HEK293 (cell line): ENCODE measurements at regions not wholly inside any gene's neighbourhood (a gene's known extent, or its start where the extent isn't known, plus 50 kb on each side); places are given as distances from the start of the nearest gene placed in this dataset.

Experiments used
- CTCF ChIA-PET: fragments of 350-600 bp; formaldehyde crosslinking; extraction: SDS; loops from one replicate; lab custom pipeline; 2021; ENCODE audit warnings: antibody characterized with exemption; lab: Yijun Ruan, JAX
- POLR2A ChIA-PET: fragments of 300-600 bp; formaldehyde crosslinking; extraction: SDS; loops from one replicate; lab custom pipeline; 2020; ENCODE audit warnings: antibody characterized with exemption, inconsistent platforms; lab: Yijun Ruan, JAX
- H3K27ac ChIP-seq: fragments of 200-500 bp; sonication (Bioruptor generic); 2 replicates; pipeline ENCODE4 v1.5.1; 2014; ENCODE audit warnings: low read depth, low read length, control low read depth, inconsistent platforms; ENCODE audit errors: extremely low read depth
- H3K36me3 ChIP-seq, 2 experiments: fragments of 200-500 bp in 1 of 2; sonication (Bioruptor generic) in 1 of 2; 1 replicate in 1 of 2; 2 replicates in 1 of 2; pipeline ENCODE4 v1.5.1; 2014 to 2017; ENCODE audit warnings: inconsistent platforms in 2 of 2, low read length in 2 of 2; ENCODE audit not compliant: control insufficient read depth in 2 of 2, insufficient read depth in 1 of 2
- H3K4me1 ChIP-seq: fragments of 200-500 bp; sonication (Bioruptor generic); 2 replicates; pipeline ENCODE4 v1.5.1; 2014; ENCODE audit warnings: mild to moderate bottlenecking, low read length, inconsistent platforms; ENCODE audit not compliant: control insufficient read depth, insufficient read depth
- H3K4me3 ChIP-seq: 2 replicates; pipeline ENCODE4 v1.5.1; 2011; ENCODE audit warnings: low read depth, mild to moderate bottlenecking, control low read depth, low read length, moderate library complexity
- H3K9me3 ChIP-seq: fragments of 200-500 bp; sonication (Bioruptor generic); 2 replicates; pipeline ENCODE4 v1.5.1; 2014; ENCODE audit warnings: low read depth, low read length, inconsistent platforms; ENCODE audit not compliant: control insufficient read depth, insufficient read depth
- KLF16 ChIP-seq: fragments of 450-650 bp; formaldehyde crosslinking; IDR thresholded peaks from 2 replicates; pipeline ENCODE4 v1.5.1; 2017; ENCODE audit warnings: missing biosample characterization, missing genetic modification characterization
- OSR2 ChIP-seq: fragments of 450-650 bp; formaldehyde crosslinking; IDR thresholded peaks from 2 replicates; pipeline ENCODE4 v1.5.1; 2016; ENCODE audit warnings: missing biosample characterization, missing genetic modification characterization
- ZBTB11 ChIP-seq: fragments of 450-650 bp; formaldehyde crosslinking; conservative IDR thresholded peaks from 2 replicates; pipeline ENCODE4 v1.5.1; 2016; ENCODE audit warnings: low read depth, missing biosample characterization, missing genetic modification characterization
- ZBTB7A ChIP-seq: fragments of 450-650 bp; formaldehyde crosslinking; IDR thresholded peaks from 2 replicates; pipeline ENCODE4 v1.5.1; 2016; ENCODE audit warnings: low read depth, missing biosample characterization, missing genetic modification characterization
- ZNF114 ChIP-seq: fragments of 450-650 bp; formaldehyde crosslinking; IDR thresholded peaks from 2 replicates; pipeline ENCODE4 v1.5.0; 2017; ENCODE audit warnings: missing biosample characterization, missing genetic modification characterization
- ZNF202 ChIP-seq: fragments of 450-650 bp; formaldehyde crosslinking; IDR thresholded peaks from 2 replicates; pipeline ENCODE4 v1.5.1; 2016; ENCODE audit warnings: missing biosample characterization, missing genetic modification characterization, borderline replicate concordance
- ZNF324 ChIP-seq: fragments of 450-650 bp; formaldehyde crosslinking; IDR thresholded peaks from 2 replicates; pipeline ENCODE4 v1.5.1; 2016; ENCODE audit warnings: missing biosample characterization, missing genetic modification characterization
- ZNF335 ChIP-seq: fragments of 450-650 bp; formaldehyde crosslinking; conservative IDR thresholded peaks from 2 replicates; pipeline ENCODE4 v1.5.1; 2016; ENCODE audit warnings: missing biosample characterization, missing genetic modification characterization
- ZNF433 ChIP-seq: fragments of 450-650 bp; formaldehyde crosslinking; IDR thresholded peaks from 2 replicates; pipeline ENCODE4 v1.5.1; 2016; ENCODE audit warnings: missing biosample characterization, missing genetic modification characterization, low read depth
- ZNF449 ChIP-seq: fragments of 450-650 bp; formaldehyde crosslinking; IDR thresholded peaks from 2 replicates; pipeline ENCODE4 v1.5.1; 2017; ENCODE audit warnings: missing biosample characterization, mild to moderate bottlenecking, missing genetic modification characterization, moderate library complexity
- ZNF488 ChIP-seq: fragments of 450-650 bp; formaldehyde crosslinking; IDR thresholded peaks from 2 replicates; pipeline ENCODE4 v1.5.1; 2016; ENCODE audit warnings: missing biosample characterization, missing genetic modification characterization
- ZNF530 ChIP-seq: fragments of 450-650 bp; formaldehyde crosslinking; IDR thresholded peaks from 2 replicates; pipeline ENCODE4 v1.5.1; 2016; ENCODE audit warnings: low read depth, missing biosample characterization, missing genetic modification characterization
- ZNF549 ChIP-seq: fragments of 450-650 bp; IDR thresholded peaks from 2 replicates; pipeline ENCODE4 v1.5.1; 2018; ENCODE audit warnings: missing biosample characterization, missing genetic modification characterization, mild to moderate bottlenecking, inconsistent platforms, moderate library complexity
- ZNF623 ChIP-seq: fragments of 450-650 bp; formaldehyde crosslinking; IDR thresholded peaks from 2 replicates; pipeline ENCODE4 v1.5.1; 2016; ENCODE audit warnings: missing biosample characterization, missing genetic modification characterization
- ZNF76 ChIP-seq: fragments of 450-650 bp; formaldehyde crosslinking; IDR thresholded peaks from 2 replicates; pipeline ENCODE4; 2016; ENCODE audit warnings: low read depth, missing biosample characterization, missing genetic modification characterization, borderline replicate concordance
- ZNF791 ChIP-seq: fragments of 450-650 bp; formaldehyde crosslinking; IDR thresholded peaks from 2 replicates; pipeline ENCODE4 v1.5.1; 2016; ENCODE audit warnings: missing biosample characterization, missing genetic modification characterization

- Histone ChIP-seq H3K27ac (no peak overlapping the region), H3K4me3 (no peak overlapping the region), H3K9me3 (no peaks in the 10 kb centered on the region), H3K36me3 (no peaks in the 10 kb centered on the region), H3K4me1 (no peaks in the 10 kb centered on the region)
- ChIA-PET POLR2A (no interaction called here), CTCF (interaction anchor here (0.7 kb wide), 1 partner anchor 33 kb away, joined by 3 read pairs; no protein-coding TSS in a partner anchor)
- TF ChIP-seq ZNF449 (tag by site-specific recombination) (no peak), ZNF791 (tag by site-specific recombination) (no peak), ZNF114 (tag by site-specific recombination) (no peak), ZNF76 (tag by site-specific recombination) (no peak), ZNF530 (tag by site-specific recombination) (no peak), ZBTB7A (tag by site-specific recombination) (no peak), ZNF202 (tag by site-specific recombination) (no peak), KLF16 (tag by site-specific recombination) (no peak)
Measured at GRCh38 chr18:73670524-73670923, 477.1 kb downstream of the FBXO15 start.

- CTCF ChIA-PET, result interaction anchor here (0.7 kb wide), 1 partner anchor 33 kb away, joined by 3 read pairs; no protein-coding TSS in a partner anchor
- no peak overlapping the region for H3K4me3 ChIP-seq
Measured at GRCh38 chr18:73670039-73670438, 477.6 kb downstream of the FBXO15 start.

More at GRCh38 chr18:73670039-73670438, 477.6 kb downstream of the FBXO15 start:
- Histone ChIP-seq H3K27ac (no peak overlapping the region), H3K36me3 (no peaks in the 10 kb centered on the region), H3K9me3 (no peaks in the 10 kb centered on the region)
- TF ChIP-seq ZNF488 (tag by site-specific recombination), result no peak
- no peak for TF ChIP-seq ZNF623 (tag by site-specific recombination)
- no peak for TF ChIP-seq ZNF433 (tag by site-specific recombination)
- no peak for TF ChIP-seq ZBTB11 (tag by site-specific recombination)
- no peak for TF ChIP-seq ZNF324
- no peak for TF ChIP-seq ZNF549 (tag by site-specific recombination)
- no peak for TF ChIP-seq ZNF335 (tag by site-specific recombination)
- no peak for TF ChIP-seq OSR2 (tag by site-specific recombination)
- TF ChIP-seq, all 188 proteins: peak for 0
- H3K4me1 ChIP-seq, result no peaks in the 10 kb centered on the region
- POLR2A ChIA-PET, result no interaction called here
